Left colon (tissue), 2 donors: ENCODE measurements at regions not wholly inside any gene's neighbourhood (a gene's known extent, or its start where the extent isn't known, plus 50 kb on each side); places are given as distances from the start of the nearest gene placed in this dataset.
"Not testable (repeated sequence)": the region's sequence is repeated elsewhere in the genome, so short reads cannot be mapped to it uniquely, and the experiment has no call there.

Source experiments
- ATAC-seq: fragments of 200-7000 bp; cut with Tn5 transposase; one replicate; pipeline ENCODE4 v1.9.1; 2020; ENCODE audit warnings: mild to moderate bottlenecking, moderate library complexity
- DNase-seq, 2 donors: peaks; one replicate each; pipeline ENCODE4 v3.0.0-alpha.2; 2020
- intact Hi-C, 2 donors: fragments of 100-400 bp; cut with DNase I in 1 of 2; cut with micrococcal nuclease in 1 of 2; formaldehyde crosslinking; loops; one replicate each; pipeline versions ENCODE4 v1.11.2 to v1.14.0; 2022; cut with DNase I, micrococcal nuclease
- donor health status: DM: no; HTN: no; CAD: no.
- donor health status: DM: yes; HTN: yes; CAD: no.

DNA sequence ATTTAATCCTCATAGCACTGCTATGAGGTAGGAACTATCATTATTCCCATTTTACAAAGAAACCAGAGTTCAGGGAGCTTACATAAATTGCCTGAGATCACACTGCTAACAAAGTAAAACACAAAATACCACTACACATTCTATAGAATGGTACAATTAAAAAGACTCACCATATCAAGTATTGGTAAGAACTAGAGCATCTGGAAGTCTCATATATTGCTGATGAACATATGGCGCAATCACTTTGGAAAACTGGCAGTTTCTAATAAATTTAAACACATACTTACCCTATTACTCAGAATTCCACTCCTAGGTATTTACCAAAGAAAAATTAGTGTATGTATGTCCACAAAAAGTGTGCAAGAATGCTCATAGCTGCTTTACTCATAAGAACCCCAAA is 261.5 kb downstream of the RRAGC start:
- ATAC-seq (no peak), DNase-seq (no peak)
- intact Hi-C loops, result no loop called here

DNA sequence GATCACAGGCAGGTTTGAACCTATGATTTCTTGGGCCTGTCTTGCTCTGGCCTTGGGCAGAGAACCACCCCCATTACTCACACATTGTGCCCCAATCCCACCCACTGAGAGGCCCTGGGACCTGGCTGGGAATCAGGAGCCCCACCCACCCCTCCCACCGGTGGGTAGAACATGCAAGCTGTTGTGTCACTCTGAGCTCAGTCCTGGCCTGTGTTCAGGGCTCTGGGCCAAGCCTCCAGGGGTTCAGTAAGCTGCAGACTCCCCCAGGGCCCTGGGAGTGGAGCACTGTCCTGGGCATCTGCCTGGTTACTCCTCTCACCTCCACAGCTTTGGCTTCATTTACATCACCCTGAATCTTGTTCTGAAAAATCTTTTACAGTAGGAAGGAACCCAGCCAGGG is 270.5 kb downstream of the RRAGC start:
- intact Hi-C loops, result no loop called here
- DNase-seq, result no peak
- ATAC-seq, result no peak

DNA sequence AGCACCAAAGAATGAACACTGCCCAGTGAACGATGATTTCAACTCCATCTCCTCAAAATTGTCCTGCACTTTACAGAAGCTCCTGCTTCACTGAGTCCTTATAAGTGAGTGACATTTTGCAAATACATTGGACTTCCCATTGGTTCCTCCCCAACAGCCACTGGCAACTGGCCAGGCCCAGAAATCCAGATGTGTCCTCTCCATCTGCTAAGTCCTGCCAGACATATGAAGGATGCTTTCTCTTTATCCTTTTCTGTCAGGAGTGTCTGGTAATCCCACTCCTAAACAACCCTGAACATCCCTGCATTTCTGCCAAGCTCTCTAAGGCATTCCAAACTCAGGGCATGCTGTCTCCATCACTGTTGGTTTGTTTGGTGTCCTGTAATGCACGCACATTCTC is 271.8 kb downstream of the RRAGC start:
- intact Hi-C loops, result no loop called here
- DNase-seq, result no peak
- ATAC-seq, result no peak

DNA sequence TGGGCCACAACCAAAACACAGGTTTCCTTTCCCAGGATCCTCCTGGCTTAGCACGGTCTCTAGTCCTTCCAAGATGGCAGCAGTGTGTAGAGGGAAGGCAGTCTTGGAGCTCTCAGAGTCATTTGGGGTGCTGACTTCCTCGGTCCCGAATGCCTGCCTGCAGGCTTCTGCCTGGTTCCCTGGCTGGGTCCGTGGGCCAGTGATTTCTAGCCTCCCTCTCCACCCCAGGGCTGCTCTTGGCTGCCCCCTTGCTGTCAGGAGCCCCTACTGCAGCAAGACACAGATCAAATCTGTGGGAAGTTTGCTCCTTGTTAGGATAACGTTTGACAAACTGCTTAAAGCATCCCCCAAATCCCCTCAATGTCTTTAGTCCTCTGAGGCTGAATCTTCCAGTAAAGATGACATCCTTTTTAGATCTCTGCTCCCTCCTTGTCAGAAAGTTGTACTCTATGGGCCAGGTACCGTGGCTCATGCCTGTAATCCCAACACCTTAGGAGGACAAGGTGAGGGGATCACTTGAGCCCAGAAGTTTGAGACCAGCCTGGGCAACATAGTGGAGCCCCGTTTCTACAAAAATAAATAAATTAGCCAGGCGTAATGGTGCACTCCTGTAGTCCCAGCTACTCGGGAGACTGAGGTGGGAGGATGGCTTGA is 272.5 kb downstream of the RRAGC start:
- ATAC-seq (peak; percentile 40), DNase-seq (peak in 1 of 2 donors; percentile 34)
- intact Hi-C loops, result no loop called here

DNA sequence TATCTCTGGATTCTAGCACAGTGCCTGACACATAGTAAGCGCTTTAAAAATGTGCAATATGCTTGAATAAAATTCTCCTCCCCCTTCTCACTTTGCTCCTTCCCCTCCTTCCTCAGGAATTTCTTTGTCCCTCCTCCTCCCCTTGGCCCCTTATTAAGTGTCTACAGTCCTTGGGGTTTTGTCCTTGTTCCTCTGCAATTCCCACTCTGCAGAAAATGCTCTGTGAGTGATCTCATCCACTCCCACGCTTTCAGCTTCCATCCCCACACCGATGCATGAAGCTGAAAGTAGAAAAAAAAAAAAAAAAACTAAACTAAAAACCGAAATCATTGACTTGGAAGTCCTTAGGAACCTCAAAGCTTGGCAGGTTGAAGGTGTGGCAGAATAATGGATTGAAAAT is 273.6 kb downstream of the RRAGC start:
- no peak for ATAC-seq
- no peak for DNase-seq
- intact Hi-C loops, result no loop called here

DNA sequence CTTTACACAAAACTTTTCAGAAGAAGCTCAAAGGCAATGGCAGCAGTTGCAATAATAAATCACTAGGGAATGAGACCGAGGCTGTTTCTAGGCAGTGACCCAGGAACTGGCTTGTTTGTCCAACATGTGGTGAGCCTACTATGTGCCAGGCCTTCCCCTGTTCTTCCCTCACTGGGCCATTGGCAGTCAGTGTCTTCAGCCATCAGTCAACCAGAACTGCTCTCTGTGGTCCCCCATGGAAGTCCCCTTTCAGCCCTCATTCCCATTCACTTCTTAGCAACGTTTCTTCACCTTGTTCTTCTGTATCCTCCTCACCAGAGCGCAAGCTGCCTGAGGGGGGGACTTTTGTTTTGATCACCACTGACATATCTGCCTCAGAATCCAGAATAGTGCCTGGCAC is 274.1 kb downstream of the RRAGC start:
- intact Hi-C loops, result no loop called here
- ATAC-seq (no peak), DNase-seq (no peak)

DNA sequence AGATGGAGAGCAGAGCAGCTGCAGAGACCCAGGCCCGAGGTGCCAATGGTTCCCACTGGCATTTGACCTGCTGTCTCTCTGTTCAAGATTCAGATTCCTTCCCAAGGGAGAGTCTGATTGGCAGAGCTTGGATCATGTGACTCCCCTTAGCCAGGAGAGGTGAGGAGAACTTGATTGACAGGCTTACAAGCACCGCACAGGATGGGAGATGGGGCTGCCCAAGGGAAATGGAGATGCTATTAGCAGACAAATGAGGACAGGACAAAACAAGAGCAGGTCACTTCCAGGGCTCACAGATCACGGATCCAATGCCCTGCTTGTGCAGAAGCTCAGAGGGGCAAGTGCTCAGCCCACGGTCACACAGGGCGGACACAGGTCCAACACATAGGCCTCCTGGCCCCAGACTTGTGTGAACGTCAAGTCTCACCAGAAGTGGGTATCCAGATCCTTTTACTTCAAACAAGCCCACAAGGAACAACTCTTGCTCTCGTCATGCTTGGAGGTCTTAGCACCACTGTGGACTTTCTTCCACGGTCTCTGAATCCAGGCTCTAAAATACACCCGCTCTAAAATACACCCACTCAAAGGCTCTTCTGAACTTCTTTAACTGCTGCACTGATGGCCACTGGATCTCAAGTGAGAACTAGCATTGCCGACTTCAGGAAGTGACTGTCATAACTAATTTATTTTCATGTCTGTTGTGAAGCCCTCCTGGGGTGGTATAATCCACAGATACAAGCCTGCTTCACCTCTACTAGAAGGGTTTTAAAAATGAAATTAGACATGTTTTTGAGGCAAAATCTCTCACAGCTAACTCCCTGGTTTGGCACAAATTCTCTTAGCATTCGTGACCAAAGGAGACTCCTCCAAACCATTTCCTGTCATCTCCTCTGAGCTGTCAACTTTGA is 274.9 kb downstream of the RRAGC start:
- DNase-seq (no peak), ATAC-seq (no peak)
- intact Hi-C loops, result no loop called here

DNA sequence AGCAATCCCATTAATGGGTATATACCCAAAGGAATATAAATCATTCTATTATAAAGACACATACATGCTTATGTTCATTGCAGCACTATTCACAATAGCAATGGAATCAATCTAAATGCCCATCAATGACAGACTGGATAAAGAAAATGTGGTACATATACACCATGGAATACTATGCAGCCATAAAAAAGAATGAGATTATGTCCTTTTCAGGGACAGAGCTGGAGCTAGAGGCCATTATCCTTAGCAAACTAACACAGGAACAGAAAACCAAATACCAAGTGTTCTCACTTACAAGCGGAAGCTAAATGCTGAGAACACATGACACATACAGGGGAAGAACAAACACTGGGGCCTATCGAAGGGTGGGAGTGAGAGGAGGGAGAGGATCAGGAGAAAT is 276.3 kb downstream of the RRAGC start:
- ATAC-seq, DNase-seq, intact Hi-C loops: not testable (repeated sequence)

DNA sequence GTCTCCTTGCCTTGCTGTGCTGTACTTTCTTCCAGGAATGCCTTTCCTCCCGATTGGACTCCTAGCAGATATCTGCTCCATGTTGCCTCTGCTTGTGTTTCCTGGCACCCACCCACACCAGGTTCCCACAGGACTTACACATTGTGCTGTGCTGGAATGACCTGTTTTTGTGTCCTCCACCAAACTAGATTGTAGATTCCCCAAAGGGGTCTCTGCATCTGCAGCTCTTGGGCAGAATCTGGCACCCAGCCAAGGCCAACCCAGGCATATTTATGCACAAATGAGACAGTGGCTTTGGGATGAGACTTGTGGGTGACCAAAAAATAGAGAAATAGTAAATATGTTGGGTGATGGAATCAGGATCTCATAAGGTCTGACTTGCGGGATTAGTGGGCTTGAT is 278.2 kb downstream of the RRAGC start:
- intact Hi-C loops, result no loop called here
- DNase-seq, result no peak
- no peak for ATAC-seq

DNA sequence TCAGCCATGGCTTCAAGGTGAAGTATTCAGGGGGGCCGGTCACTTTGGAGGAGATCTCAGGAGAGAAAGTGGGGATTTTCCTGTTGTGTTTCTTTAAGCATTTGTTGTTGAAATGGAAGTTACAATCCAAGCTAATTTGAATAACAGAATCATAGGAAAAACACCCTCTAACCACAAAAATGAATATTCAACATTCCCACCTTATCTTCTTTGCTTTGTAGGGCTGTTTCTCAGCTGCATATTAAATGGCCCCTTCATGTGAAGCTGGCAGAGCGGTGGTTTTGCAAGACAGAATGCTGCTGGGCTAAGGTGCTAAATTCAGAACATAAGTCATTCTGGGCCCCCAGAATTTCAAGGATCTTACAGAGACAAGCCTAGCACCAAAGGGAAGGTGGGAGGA is 279.0 kb downstream of the RRAGC start:
- no peak for ATAC-seq
- DNase-seq, result no peak
- intact Hi-C loops, result no loop called here

DNA sequence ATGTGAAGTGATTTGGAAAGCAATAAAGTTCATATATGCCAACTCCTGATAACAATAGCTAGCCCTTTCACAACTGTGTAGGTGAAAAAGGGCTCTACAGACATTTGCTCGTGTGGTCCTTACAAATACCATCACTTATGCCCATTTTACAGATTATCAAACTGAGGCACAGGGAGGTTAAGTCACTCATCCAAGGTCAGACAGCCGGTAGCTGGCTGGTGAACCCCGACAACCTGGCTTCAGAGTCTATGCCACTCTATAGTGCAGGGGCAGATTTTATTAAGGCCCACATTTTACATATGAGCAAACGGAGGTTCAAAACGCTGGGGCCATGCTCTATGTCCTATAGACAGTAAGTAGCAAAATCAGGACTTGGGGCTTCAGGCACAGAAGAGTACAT is 280.5 kb downstream of the RRAGC start:
- ATAC-seq (no peak), DNase-seq (no peak)
- intact Hi-C loops, result no loop called here

DNA sequence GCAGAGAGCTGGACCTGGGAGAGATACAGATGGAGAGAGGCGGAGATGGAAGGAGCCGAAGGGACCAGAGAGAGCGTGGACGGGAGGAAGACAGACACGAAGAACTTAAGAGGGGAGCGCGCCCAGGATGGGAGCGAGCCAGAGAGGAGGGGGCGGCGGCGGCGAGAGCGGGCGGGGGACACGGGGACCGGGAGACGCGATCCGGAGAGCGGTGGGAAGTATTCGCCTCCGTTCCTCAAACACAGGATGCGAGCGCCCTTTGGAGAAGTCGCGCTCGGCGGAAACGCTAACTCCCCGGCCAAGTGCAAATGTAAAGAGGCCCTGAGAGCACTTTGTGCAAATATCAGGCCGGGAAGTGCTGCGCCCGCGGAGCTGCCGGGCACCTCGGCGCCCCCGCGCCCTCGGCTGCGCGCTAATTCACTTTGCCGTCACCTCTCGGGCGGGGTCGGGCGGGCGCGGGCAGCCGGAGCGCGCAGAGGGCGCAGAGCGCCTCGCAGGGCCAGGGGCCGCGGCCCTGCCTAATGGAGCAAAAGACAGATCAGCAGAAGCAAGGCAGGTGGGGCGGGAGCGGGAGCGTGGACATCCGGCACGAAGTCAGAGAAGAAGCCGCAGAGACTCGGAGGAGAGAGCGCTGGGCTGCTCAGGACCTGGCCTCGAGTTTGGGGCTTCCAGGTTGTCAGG is 281.2 kb downstream of the RRAGC start:
- intact Hi-C loops, result no loop called here
- no peak for DNase-seq
- no peak for ATAC-seq

DNA sequence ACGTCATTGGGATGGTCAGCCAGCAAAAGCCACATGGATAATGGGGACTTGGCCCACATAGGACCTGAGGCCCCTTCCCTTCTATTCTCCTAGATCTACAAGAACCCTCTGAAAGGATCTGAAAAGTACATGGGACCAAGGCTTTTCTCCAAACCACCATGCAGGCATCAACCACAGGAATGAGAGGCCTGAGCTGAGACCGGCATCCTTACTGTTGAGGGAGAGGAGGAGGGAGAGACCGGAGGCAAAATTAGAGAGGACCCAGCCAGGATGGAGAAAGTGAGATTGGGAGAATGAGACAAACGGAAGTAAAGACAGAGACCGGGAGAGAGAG is 281.7 kb downstream of the RRAGC start:
- intact Hi-C loops, result no loop called here
- no peak for DNase-seq
- ATAC-seq, result no peak

DNA sequence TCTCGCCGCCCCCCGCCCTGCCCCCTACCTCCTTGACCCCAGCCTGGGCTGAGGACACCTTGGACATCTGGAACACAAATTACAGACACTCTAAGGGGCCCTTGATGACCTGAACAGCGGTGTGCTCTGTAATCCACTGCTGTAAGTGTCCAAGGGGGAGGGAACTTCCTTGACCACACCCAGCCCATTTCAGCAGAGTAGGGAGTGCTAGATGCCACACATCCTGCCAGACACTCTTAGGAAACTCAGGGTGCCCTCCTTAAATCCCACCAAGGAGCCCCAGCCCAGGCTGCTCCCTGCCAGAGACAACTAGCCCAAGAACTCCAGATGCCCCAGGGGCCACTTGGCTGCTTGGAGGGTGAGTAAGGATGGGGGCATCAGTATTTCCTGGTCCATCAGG is 282.2 kb downstream of the RRAGC start:
- ATAC-seq (no peak), DNase-seq (no peak)
- intact Hi-C loops, result no loop called here

DNA sequence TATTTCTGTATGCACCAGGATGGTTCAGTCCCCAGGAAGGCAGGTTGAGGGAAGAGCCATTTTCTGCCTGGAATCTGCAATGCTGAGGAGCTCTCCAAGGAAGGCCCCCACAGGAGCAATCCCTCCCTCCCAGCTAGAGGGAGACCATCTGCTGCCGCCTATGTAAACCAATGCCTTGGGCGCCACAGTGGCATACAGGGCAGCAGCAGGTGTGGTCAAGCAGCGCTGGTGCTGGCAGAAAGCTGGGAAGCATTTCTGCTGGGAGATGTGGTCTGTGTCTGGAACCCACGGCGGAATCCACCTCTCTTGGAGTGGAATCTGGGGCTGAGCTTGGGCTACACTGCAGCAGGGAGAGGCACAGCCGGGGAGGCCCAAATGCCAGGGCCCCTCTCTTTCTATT is 283.3 kb downstream of the RRAGC start:
- no peak for DNase-seq
- intact Hi-C loops, result no loop called here
- ATAC-seq, result no peak

DNA sequence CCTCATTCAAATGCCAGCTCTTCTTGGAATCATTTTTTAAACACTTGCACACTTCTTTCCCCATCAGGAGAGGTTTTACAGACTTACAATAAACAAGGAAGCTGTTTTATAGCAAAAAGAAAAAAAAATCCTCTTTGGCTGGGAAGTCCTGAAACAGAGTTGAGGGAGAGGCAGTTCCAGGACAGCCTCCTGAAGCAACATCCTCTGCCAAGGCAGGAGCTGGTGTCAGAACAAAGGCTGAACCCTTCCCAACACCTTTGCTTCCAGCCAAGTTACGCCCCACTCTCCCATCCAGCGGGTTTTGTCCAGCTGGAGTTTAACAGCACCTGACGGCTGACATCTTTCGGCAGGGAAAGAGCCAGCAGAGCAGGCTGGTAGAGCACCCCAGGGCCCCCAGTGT is 287.8 kb downstream of the RRAGC start:
- intact Hi-C loops, result no loop called here
- ATAC-seq, result no peak
- no peak for DNase-seq

DNA sequence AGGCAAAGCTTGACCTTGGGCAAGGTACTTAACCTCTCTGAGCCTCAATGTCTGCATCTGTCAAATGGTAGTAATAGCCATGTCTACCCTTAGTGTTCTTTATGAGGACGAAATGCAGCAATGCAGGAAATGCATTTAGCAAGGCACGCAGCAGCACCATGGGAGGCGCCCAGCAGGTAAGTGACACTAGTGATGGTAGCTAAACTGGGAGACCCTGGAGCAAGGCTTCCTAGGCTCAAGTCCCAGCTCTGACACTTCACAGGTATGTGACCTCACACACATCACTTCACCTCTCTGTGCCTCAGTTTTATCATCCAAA is 289.0 kb downstream of the RRAGC start:
- ATAC-seq (no peak), DNase-seq (no peak)
- intact Hi-C loops, result no loop called here

DNA sequence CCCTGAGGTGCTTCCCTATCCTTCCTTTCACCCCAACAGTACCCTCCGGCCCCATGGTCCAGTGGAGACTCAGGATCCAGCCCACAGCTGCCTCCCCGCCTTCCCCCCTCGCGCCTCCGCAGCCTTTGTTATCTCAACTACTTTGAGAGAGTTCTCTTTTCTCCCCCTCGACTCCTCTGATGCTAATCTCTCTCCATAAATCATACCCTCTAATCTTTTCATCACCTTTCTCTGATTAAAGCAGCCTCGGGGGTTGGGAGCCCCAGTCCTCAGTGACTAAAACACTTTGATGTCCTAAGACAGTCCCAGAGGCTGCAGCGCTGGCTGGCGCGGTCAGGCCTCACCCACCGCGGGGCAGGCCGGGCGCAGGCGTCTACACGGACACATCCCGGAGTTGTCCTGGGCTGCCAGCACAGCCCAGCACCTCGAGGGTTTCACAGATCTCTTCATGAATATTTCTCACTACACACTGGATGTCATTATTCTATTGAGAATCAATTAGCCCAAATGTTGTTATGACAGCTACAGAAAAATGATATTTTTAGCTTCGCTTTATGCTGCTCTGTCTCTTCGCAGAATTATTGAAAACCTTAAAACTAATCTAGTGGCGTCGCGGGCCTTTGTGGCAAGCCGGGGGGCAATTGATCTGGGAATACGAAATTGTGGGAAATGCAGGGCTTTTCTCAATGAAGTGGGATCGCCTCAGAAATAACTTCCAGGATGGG is 289.5 kb downstream of the RRAGC start:
- intact Hi-C loops, result no loop called here
- ATAC-seq (no peak), DNase-seq (no peak)

DNA sequence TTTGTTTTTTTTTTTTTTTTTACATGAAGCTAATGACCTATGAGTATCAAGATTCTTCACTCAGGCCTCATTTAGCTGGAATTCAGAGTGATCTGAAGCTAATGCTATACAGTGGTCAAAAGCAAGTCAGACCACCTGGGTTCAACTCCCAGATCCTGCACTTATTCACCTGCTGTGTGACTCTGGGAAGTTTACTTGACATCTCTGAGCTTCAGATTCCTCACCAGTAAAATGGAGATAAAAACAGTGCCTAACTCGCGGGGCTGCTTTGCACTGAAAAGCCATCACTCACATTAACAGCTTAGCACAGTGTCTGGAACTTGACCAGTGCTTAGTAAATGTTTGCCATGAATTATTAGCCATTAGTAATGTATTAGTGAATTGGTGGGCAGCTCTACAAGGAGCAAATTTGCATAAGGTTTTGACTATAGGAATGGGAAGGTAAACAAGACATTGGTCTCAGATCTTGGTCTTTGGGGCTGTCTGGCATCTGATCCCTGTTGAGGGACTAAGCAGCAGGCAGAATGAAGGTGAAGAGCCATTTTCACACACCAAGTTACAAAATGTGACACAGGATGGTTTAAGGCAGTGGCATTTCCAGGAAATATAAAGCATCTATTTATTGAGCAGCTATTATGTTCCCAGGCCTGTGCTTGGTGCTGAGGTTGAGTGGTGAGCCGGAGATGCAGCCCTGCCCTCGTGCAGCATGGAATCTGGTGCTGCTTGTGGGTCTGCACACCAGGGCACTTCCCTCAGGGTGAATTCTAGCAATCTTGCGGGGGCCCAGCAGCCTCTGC is 291.3 kb downstream of the RRAGC start:
- ATAC-seq (no peak), DNase-seq (no peak)
- intact Hi-C loops, result no loop called here
